Stomach smooth muscle (tissue), 2 donors: ENCODE measurements at regions not wholly inside any gene's neighbourhood (a gene's known extent, or its start where the extent isn't known, plus 50 kb on each side); places are given as distances from the start of the nearest gene placed in this dataset.

ENCODE experiments used
- H3K27ac ChIP-seq: one replicate; pipeline ENCODE4 v1.7.0; 2013; ENCODE audit warnings: mild to moderate bottlenecking, low read length, inconsistent platforms
- H3K27me3 ChIP-seq, 2 donors: one replicate each; pipeline ENCODE4 v1.7.0; 2013; ENCODE audit warnings: low read length in 2 of 2; ENCODE audit not compliant: insufficient read depth in 2 of 2, control insufficient read depth in 1 of 2
- H3K36me3 ChIP-seq, 2 donors: one replicate each; pipeline ENCODE4 v1.7.0; 2013; ENCODE audit warnings: low read length in 2 of 2; ENCODE audit not compliant: control insufficient read depth in 2 of 2, insufficient read depth in 2 of 2
- H3K4me1 ChIP-seq: one replicate; pipeline ENCODE4 v1.7.0; 2013; ENCODE audit warnings: low read length; ENCODE audit not compliant: control insufficient read depth, insufficient read depth
- H3K4me3 ChIP-seq, 2 donors: one replicate each; pipeline ENCODE4 v1.7.0; 2013; ENCODE audit warnings: low read length in 2 of 2
- H3K9ac ChIP-seq, 2 donors: one replicate each; pipeline ENCODE4 v1.7.0; 2013; ENCODE audit warnings: low read length in 2 of 2, mild to moderate bottlenecking in 1 of 2
- H3K9me3 ChIP-seq, 2 donors: one replicate each; pipeline ENCODE4 v1.7.0; 2013; ENCODE audit warnings: low read length in 2 of 2; ENCODE audit not compliant: control insufficient read depth in 2 of 2
- donor health status: healthy.
- donor health status: Pancreatic carcinoma.

DNA sequence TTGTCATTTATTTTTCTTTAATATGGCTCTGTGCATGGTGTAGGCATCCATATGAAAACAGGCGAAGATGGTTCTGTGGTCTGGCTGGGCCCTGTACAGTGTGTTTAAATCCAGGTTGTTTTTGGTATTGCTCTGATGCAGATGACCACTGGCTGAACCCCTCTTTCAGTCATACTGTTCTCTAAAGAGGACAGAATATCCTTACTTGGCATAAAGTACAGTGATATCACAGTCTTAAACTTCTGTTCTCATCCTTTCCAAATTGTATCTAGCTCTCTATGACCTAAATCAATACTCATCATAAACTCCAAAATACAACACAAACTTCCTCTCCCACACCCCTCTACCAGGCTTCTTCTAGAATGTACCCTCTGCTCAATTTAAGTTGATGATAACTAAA lies 252.7 kb upstream of the FAR2 start:
- Histone ChIP-seq H3K9ac (no peak overlapping the region), H3K4me3 (no peak overlapping the region), H3K36me3 (no peaks in the 10 kb centered on the region), H3K9me3 (peaks cover 0 to 5% of the 10 kb centered on the region in 2 donors), H3K27me3 (no peaks in the 10 kb centered on the region), H3K27ac (no peak overlapping the region), H3K4me1 (no peaks in the 10 kb centered on the region)

DNA sequence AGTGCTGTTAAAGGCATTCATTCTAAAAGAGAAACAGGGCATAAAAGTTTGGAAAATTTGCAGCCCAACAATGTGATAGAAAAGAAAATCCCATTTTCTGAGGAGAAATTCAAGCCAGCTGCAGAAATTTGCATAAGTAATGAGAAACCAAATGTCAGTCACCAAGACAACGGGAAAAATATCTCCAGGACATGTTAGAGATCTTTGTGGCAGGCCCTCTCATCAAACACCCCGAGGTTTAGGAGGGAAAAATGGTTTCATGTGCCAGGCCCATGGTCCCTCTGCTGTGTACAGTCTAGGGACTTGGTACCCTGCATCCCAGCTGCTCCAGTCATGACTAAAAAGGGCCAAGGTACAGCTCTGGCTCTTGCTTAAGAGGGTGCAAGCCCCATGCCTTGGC lies 251.0 kb upstream of the FAR2 start:
- H3K9me3 ChIP-seq = peaks cover 0 to 7% of the 10 kb centered on the region in 2 donors
- no peak overlapping the region for H3K4me3 ChIP-seq
- H3K27ac ChIP-seq = no peak overlapping the region
- H3K27me3 ChIP-seq = no peaks in the 10 kb centered on the region
- H3K36me3 ChIP-seq = no peaks in the 10 kb centered on the region
- H3K9ac ChIP-seq = no peak overlapping the region
- H3K4me1 ChIP-seq = no peaks in the 10 kb centered on the region

DNA sequence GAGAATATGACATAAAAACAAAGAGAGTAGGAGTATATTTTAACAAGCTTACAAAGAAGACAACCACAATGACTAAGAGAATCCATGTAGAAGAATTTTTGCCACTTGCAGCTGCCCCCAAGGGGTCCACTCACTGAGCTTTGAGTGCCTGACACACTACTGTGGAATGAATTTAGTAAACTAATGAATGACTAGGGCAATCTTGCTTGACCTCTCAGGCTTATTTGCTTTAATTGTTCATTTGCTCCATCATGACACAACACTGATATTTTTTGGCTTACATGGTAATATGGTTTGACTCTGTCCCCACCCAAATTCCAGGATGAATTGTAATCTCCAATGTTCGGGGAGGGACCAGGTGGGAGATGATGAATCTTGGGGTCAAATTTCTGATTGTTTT lies 249.1 kb upstream of the FAR2 start:
- H3K27ac ChIP-seq = no peak overlapping the region
- H3K4me3 ChIP-seq = no peak overlapping the region
- no peaks in the 10 kb centered on the region for H3K4me1 ChIP-seq
- H3K36me3 ChIP-seq = no peaks in the 10 kb centered on the region
- H3K9ac ChIP-seq = no peak overlapping the region
- H3K9me3 ChIP-seq = peaks cover 0 to 7% of the 10 kb centered on the region in 2 donors
- no peaks in the 10 kb centered on the region for H3K27me3 ChIP-seq

DNA sequence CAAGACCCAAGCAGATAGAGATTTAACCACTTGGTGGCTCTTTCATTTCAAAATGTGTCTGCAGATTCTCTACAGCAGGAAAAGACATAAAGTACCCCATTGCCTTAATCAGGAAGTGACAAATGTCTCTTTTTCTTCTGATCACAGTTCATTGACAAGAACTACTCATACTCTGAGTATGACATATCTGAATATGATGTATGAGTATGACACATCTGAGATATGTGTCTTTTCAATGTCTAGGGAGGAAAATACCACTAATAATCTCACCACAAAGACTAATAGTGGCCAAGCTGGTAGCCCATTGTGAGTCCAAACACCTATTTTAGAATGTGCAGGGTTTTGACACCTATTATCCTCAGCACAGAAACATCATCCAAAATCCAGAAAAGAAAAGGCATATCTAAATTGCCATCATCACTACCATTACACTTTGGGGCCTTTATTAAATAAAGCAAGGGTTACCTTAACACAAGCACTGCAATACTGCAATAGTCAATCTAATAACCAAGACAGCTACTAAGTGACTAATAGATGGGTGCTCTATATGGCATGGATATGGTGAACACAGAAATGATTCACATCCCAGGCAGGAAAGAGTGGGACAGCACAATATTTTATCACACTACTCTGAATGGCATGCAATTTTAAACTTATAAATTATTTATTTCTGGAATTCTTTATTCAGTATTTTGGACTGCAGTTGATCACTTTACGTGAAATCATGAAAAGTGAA lies 243.7 kb upstream of the FAR2 start:
- H3K4me1 ChIP-seq = no peaks in the 10 kb centered on the region
- no peaks in the 10 kb centered on the region for H3K36me3 ChIP-seq
- no peak overlapping the region for H3K4me3 ChIP-seq
- no peaks in the 10 kb centered on the region for H3K27me3 ChIP-seq
- no peak overlapping the region for H3K9ac ChIP-seq
- no peak overlapping the region for H3K27ac ChIP-seq
- H3K9me3 ChIP-seq = peaks cover 0 to 10% of the 10 kb centered on the region in 2 donors

DNA sequence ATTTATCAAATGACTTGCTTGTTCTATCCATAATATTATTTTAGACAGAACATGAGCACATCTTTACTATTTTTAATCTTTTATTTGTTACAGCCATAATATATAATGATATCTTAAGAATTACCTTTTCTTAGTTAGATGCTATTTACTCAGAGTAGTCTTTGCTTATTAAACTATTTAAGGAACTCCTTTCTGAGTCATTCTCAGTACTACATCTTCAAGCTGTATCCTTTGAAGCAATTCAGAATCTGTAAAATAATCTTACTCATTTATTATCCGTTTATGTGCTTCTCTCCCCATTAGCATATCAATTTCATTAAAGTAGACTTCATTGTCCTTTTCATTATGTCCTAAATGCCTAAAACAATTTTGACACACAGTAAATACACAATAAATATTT lies 240.4 kb upstream of the FAR2 start:
- Histone ChIP-seq H3K27ac (no peak overlapping the region), H3K9ac (no peak overlapping the region), H3K36me3 (no peaks in the 10 kb centered on the region), H3K4me1 (no peaks in the 10 kb centered on the region), H3K27me3 (no peaks in the 10 kb centered on the region), H3K4me3 (no peak overlapping the region), H3K9me3 (peaks cover 2 to 4% of the 10 kb centered on the region in 2 donors)

DNA sequence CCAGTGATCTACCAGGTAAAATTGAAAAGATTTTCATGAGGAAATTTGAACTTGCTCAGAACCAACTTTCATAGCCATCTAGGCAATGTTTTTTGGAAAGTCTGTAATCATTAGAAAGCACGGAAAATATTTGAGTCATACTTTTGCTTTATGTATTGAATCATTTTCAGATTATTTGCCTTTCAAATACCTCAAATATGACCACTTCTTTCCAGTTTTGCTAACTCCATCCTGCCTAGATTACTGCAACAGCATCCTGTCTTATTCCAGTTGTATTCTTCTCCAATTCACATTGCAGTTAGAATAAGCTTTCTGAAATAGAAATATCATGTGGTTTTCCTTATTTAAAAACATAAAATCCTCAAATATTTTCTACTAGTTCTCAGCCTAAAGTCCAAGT lies 239.8 kb upstream of the FAR2 start:
- Histone ChIP-seq H3K4me1 (no peaks in the 10 kb centered on the region), H3K9me3 (peaks cover 4 to 6% of the 10 kb centered on the region in 2 donors), H3K27ac (no peak overlapping the region), H3K36me3 (no peaks in the 10 kb centered on the region), H3K9ac (no peak overlapping the region), H3K27me3 (no peaks in the 10 kb centered on the region), H3K4me3 (no peak overlapping the region)

DNA sequence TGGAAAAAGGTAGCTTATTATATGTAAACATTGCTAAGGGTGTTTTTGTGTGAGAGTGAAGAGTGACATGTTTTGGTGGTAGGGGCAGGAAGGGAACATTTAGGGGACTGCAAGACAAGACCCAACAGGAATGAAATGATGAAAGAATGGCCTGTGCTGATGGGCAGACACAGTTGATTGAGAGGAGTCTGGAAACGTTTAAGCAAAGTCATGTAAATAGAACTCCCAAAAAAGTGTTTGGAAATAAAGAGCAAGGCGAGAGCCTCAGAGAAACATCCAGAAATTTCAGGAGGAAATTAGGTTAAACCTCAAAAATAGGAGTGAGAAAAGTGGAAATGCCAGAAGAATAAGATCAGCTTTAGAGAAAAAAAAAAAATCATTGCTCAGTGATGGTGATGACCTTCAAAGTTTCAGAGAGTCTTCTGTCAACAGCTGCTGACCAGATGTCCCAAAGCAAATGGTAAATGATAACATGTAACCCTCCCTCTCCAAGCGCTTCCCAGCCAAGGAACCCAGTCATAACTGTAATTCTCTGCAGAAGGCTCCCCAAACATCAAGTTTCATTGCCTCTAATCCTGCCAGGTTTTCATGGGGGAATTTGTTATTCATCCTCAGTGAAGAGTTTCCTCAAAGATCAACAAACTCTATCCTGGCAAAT lies 223.2 kb upstream of the FAR2 start:
- no peaks in the 10 kb centered on the region for H3K27me3 ChIP-seq
- no peak overlapping the region for H3K9ac ChIP-seq
- H3K27ac ChIP-seq = no peak overlapping the region
- no peaks in the 10 kb centered on the region for H3K36me3 ChIP-seq
- H3K4me3 ChIP-seq = no peak overlapping the region
- H3K4me1 ChIP-seq = no peaks in the 10 kb centered on the region
- H3K9me3 ChIP-seq = peaks cover 0 to 6% of the 10 kb centered on the region in 2 donors

DNA sequence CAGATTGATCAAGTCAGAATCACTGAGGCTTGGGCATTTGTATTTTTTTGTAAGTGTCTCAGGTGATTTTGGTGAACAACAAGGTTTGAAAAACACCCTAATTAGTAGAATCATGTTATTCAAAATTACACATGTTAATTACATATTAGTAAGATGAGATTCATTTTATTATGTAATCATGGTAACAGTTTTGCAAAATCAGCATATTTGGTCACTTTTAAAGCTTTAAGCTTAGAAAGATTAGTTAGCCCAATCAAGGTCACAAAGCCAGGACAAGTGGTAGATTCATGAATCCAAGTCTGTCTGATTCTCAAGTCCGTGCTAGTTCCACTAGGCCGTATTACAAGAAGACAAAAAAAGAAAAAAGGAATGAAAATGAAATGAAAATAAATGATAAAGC lies 218.4 kb upstream of the FAR2 start:
- Histone ChIP-seq H3K27ac (no peak overlapping the region), H3K27me3 (no peaks in the 10 kb centered on the region), H3K36me3 (no peaks in the 10 kb centered on the region), H3K4me1 (no peaks in the 10 kb centered on the region), H3K4me3 (no peak overlapping the region), H3K9ac (no peak overlapping the region), H3K9me3 (no peaks in the 10 kb centered on the region)

DNA sequence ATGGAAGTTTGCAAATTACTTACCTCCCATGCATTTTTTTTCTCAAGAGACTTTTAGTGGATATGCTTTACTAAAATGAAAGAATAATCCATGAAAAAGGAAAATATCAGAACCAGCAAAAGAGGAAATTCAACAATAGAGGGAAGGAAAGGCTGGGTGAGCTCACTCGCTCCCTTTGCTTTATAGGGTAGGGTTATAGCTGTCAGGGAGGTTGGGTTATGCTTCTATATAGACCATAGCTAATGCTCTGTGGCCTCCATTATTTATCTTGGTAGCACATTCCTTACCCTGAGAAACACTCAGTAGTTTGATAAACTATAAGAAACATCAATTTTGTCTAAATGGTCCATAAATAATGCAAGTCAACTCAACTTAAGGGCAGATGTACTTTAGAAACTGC lies 215.9 kb upstream of the FAR2 start:
- no peaks in the 10 kb centered on the region for H3K36me3 ChIP-seq
- no peaks in the 10 kb centered on the region for H3K4me1 ChIP-seq
- H3K27ac ChIP-seq = no peak overlapping the region
- no peaks in the 10 kb centered on the region for H3K9me3 ChIP-seq
- no peaks in the 10 kb centered on the region for H3K27me3 ChIP-seq
- no peak overlapping the region for H3K9ac ChIP-seq
- H3K4me3 ChIP-seq = no peak overlapping the region

DNA sequence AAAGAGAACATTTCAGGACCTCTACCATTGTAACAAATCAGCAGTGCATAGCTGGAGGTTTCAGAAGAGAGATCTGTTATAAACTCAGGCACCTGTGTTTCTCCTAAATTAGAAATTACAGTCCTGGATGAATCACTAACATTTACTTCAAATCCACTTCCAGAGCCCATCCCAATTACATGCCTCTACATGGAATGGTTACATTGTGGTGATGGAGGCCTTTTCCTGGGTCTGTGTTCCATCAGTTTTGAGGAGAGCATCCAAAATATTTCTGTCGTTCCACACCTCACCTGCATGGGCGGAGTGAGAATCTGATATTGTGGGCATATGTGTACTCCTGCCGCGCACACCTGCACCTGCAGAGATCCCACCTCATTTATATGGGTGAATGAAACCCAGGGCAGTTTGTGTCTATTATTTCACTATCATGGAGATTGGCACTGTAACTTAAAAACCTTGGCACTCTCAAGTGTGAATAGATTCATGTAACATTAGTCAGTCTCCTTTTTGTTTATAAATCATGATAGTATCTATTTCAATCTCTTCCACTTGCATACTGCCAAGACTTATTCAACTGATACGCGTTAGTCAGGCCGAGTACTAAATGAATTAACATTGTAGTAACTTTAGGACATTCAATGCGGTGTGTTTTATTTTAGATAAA lies 215.1 kb upstream of the FAR2 start:
- Histone ChIP-seq H3K27me3 (no peaks in the 10 kb centered on the region), H3K4me1 (no peaks in the 10 kb centered on the region), H3K27ac (no peak overlapping the region), H3K4me3 (no peak overlapping the region), H3K9ac (no peak overlapping the region), H3K9me3 (no peaks in the 10 kb centered on the region), H3K36me3 (no peaks in the 10 kb centered on the region)

DNA sequence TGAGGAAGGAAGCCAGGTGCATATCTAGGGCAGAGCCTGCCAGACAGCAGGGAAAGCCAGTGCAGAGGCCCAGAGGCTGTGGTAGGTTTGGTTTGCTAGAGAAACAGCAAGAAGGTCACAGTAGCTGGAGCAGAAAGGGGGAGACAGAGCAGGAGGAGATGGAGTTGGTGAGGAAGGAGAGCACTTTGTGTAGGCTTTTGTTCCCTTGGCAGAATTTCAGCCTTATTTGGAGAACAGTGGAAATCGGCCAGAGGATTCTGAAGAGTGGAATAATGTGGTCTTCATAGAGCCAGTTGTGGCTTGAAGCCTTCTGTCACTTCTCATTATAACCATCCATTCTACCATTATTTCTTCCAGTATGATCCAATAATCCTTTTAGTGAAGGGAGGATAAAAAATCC lies 212.9 kb upstream of the FAR2 start:
- Histone ChIP-seq H3K9ac (no peak overlapping the region), H3K27me3 (no peaks in the 10 kb centered on the region), H3K4me3 (no peak overlapping the region), H3K4me1 (no peaks in the 10 kb centered on the region), H3K27ac (no peak overlapping the region), H3K36me3 (no peaks in the 10 kb centered on the region), H3K9me3 (no peaks in the 10 kb centered on the region)
